Endothelial cell of umbilical vein (primary cell): ENCODE measurements at regions not wholly inside any gene's neighbourhood (a gene's known extent, or its start where the extent isn't known, plus 50 kb on each side); places are given as distances from the start of the nearest gene placed in this dataset.

Source experiments
- BruUV-seq: library from RNA; stranded (reverse); fragments of 400-500 nt; replicated peaks from 2 replicates; lab custom pipeline; 2021; lab: Mats Ljungman, UMichigan
- CTCF ChIA-PET: fragments of 300-600, 350-600 bp; sonication (Branson Sonifier 250); formaldehyde crosslinking; loops from one replicate; lab custom pipeline; 2021; ENCODE audit warnings: antibody characterized with exemption, inconsistent platforms; lab: Charles Lee
- POLR2A ChIA-PET: fragments of 300-600, 350-600 bp; sonication (Branson Sonifier 250); formaldehyde crosslinking; loops from one replicate; lab custom pipeline; 2021; ENCODE audit warnings: antibody characterized with exemption, inconsistent platforms; lab: Charles Lee
- DNase-seq: peaks from one replicate; pipeline ENCODE4 v3.0.0-alpha.2; 2011; ENCODE audit warnings: low read depth, low spot score
- FAIRE-seq: peaks from 2 replicates; lab custom pipeline; 2011; peaks lifted over from hg19 to GRCh38; lab: Jason Lieb, UNC
- H2AFZ ChIP-seq: 2 replicates; pipeline ENCODE4 v1.6.0; 2012; ENCODE audit warnings: low read depth, low read length, control low read depth, inconsistent platforms
- H3K27ac ChIP-seq: 2 replicates; pipeline ENCODE4 v1.5.1; 2011; ENCODE audit warnings: low read depth, mild to moderate bottlenecking, control low read depth, low read length, moderate library complexity; ENCODE audit not compliant: insufficient read depth
- H3K27me3 ChIP-seq, 2 experiments: 2 replicates each; pipeline versions ENCODE4 v1.6.0 to v1.6.1; 2011; ENCODE audit warnings: low read length in 2 of 2, mixed read lengths in 1 of 2; ENCODE audit not compliant: control insufficient read depth in 2 of 2, insufficient read depth in 2 of 2
- H3K36me3 ChIP-seq, 2 experiments: 2 replicates in 1 of 2; 3 replicates in 1 of 2; pipeline ENCODE4 v1.5.1; 2011; ENCODE audit warnings: low read length in 2 of 2, mild to moderate bottlenecking in 1 of 2, moderate library complexity in 1 of 2; ENCODE audit not compliant: control insufficient read depth in 2 of 2, insufficient read depth in 2 of 2; ENCODE audit errors: extremely low read depth in 1 of 2
- H3K4me1 ChIP-seq: 3 replicates; pipeline ENCODE4 v1.5.1; 2011; ENCODE audit warnings: mild to moderate bottlenecking, low read length; ENCODE audit not compliant: control insufficient read depth, insufficient read depth; ENCODE audit errors: extremely low read depth
- H3K4me2 ChIP-seq: 2 replicates; pipeline ENCODE4 v1.6.1; 2011; ENCODE audit warnings: low read length, control low read depth, mixed read lengths; ENCODE audit not compliant: insufficient read depth
- H3K4me3 ChIP-seq, 3 experiments: fragments of 200-600 bp in 1 of 3; sonication (generic), shearing (Covaris generic) in 1 of 3; replicated peaks in 1 of 3; 2 replicates each; pipeline ENCODE4 v1.5.1; 2011 to 2016; ENCODE audit warnings: control low read depth in 3 of 3, low read length in 3 of 3, mild to moderate bottlenecking in 2 of 3, inconsistent platforms in 1 of 3, low read depth in 1 of 3, moderate library complexity in 1 of 3; ENCODE audit not compliant: insufficient read depth in 1 of 3
- H3K79me2 ChIP-seq: 2 replicates; pipeline ENCODE4 v1.6.0; 2012; ENCODE audit warnings: low read length, inconsistent platforms; ENCODE audit not compliant: control insufficient read depth, insufficient read depth
- H3K9ac ChIP-seq: replicated peaks from 2 replicates; pipeline ENCODE3; 2011; ENCODE audit warnings: low read length, control low read depth; ENCODE audit not compliant: insufficient read depth; ENCODE audit errors: extremely low read depth
- H3K9me1 ChIP-seq: replicated peaks from 3 replicates; pipeline ENCODE4 v1.6.0; 2011; ENCODE audit warnings: mild to moderate bottlenecking, low read length; ENCODE audit not compliant: control insufficient read depth, insufficient read depth; ENCODE audit errors: extremely low read depth
- H3K9me3 ChIP-seq: replicated peaks from 2 replicates; pipeline ENCODE4 v1.5.1; 2012; ENCODE audit warnings: low read length, inconsistent platforms; ENCODE audit not compliant: control insufficient read depth, insufficient read depth
- H4K20me1 ChIP-seq: replicated peaks from 2 replicates; pipeline ENCODE3; 2011; ENCODE audit warnings: mild to moderate bottlenecking, low read length; ENCODE audit not compliant: control insufficient read depth, insufficient read depth; ENCODE audit errors: extremely low read depth
- EZH2 ChIP-seq: IDR thresholded peaks from 2 replicates; pipeline ENCODE4 v1.6.1; 2012; ENCODE audit warnings: borderline replicate concordance, low read depth, mild to moderate bottlenecking, moderate library complexity, low read length, inconsistent platforms; ENCODE audit not compliant: severe bottlenecking
- FOS ChIP-seq: IDR thresholded peaks from 2 replicates; pipeline ENCODE4 v1.6.1; 2011; ENCODE audit warnings: mild to moderate bottlenecking, low read length, moderate library complexity, borderline replicate concordance; ENCODE audit not compliant: insufficient read depth
- MYC ChIP-seq: IDR thresholded peaks from one replicate; pipeline ENCODE4 v1.6.1; 2011; ENCODE audit warnings: mild to moderate bottlenecking, low read depth, low read length
- POLR2AphosphoS5 ChIP-seq: IDR thresholded peaks from 2 replicates; pipeline ENCODE4 v1.6.1; 2012; ENCODE audit warnings: low read depth, mild to moderate bottlenecking, control low read depth, low read length, moderate library complexity; ENCODE audit not compliant: insufficient read depth
- dilution Hi-C: fragments of 300-500 bp; cut with MboI; formaldehyde crosslinking; loops from one replicate; pipeline ENCODE4 v1.15.0; 2019; ENCODE audit warnings: low sequenced_read_pairs; ENCODE audit not compliant: extremely low pct_ligation_motif_present
- intact Hi-C: fragments of 100-400 bp; cut with micrococcal nuclease; formaldehyde crosslinking; loops from one replicate; pipeline ENCODE4 v1.10.0; 2022
- TF ChIP-seq, protein P1 (sequence below), 2 donors: IDR thresholded peaks; 1 replicate in 1 of 2; 2 replicates in 1 of 2; pipeline ENCODE4 v1.5.1; 2011; ENCODE audit warnings: low read length in 2 of 2, mild to moderate bottlenecking in 2 of 2, moderate library complexity in 2 of 2, control low read depth in 1 of 2, inconsistent platforms in 1 of 2, low read depth in 1 of 2; ENCODE audit not compliant: insufficient read depth in 1 of 2; ENCODE audit errors: extremely low read depth in 1 of 2
- TF ChIP-seq, protein P2 (sequence below): IDR thresholded peaks from 2 replicates; pipeline ENCODE4 v1.6.1; 2011; ENCODE audit not compliant: insufficient read depth, insufficient read length

DNA sequence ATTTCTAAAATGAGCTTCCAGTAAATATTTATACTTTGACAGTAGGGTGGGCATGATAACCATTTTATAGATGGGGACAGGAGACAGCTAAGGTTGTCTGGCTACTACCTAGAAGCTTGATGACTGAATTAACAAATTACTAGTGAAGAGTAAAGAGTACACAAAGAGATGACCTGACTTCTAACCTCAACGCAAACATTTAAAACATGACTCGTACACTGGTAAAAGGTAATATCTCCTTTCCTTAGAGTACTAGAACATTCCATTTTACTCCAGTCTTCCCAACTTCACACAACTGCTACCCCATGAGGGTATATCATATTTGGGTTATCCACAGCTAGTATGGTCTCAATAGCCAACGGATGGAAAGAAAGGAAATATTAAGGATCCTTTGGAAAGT, 258.9 kb downstream of the FOXO1 start:
- H3K9me1 ChIP-seq: no peaks in the 10 kb centered on the region
- H3K27ac ChIP-seq: no peak overlapping the region
- no peak overlapping the region for H3K9ac ChIP-seq
- no peaks in the 10 kb centered on the region for H4K20me1 ChIP-seq
- no peak overlapping the region for H2AFZ ChIP-seq
- POLR2A ChIA-PET: no interaction called here
- TF ChIP-seq, protein P1, sequence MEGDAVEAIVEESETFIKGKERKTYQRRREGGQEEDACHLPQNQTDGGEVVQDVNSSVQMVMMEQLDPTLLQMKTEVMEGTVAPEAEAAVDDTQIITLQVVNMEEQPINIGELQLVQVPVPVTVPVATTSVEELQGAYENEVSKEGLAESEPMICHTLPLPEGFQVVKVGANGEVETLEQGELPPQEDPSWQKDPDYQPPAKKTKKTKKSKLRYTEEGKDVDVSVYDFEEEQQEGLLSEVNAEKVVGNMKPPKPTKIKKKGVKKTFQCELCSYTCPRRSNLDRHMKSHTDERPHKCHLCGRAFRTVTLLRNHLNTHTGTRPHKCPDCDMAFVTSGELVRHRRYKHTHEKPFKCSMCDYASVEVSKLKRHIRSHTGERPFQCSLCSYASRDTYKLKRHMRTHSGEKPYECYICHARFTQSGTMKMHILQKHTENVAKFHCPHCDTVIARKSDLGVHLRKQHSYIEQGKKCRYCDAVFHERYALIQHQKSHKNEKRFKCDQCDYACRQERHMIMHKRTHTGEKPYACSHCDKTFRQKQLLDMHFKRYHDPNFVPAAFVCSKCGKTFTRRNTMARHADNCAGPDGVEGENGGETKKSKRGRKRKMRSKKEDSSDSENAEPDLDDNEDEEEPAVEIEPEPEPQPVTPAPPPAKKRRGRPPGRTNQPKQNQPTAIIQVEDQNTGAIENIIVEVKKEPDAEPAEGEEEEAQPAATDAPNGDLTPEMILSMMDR (IDR thresholded peaks at IDR 0.05; ENCODE audit: extremely low read depth in 1 of 2, insufficient read depth in 1 of 2, low read depth in 1 of 2, low read length in 2 of 2): no peak
- TF ChIP-seq, protein P2, sequence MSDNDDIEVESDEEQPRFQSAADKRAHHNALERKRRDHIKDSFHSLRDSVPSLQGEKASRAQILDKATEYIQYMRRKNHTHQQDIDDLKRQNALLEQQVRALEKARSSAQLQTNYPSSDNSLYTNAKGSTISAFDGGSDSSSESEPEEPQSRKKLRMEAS: no peak
- TF ChIP-seq EZH2 (no peak), MYC (no peak), POLR2AphosphoS5 (no peak), FOS (no peak)
- H3K36me3 ChIP-seq: no peaks in the 10 kb centered on the region
- DNase-seq (no peak), FAIRE-seq (no peak)
- no peaks in the 10 kb centered on the region for H3K9me3 ChIP-seq
- dilution Hi-C loops (no loop called here), intact Hi-C loops (loop anchor here (10.0 kb wide), 1 partner anchor 533 kb away; no protein-coding TSS in a partner anchor)
- H3K79me2 ChIP-seq: no peaks in the 10 kb centered on the region
- no TSS peak for BruUV-seq
- H3K4me1 ChIP-seq: peaks cover 28% of the 10 kb centered on the region
- CTCF ChIA-PET: interaction anchor here (1.0 to 1.7 kb wide), 6 partner anchors 13 to 465 kb away, joined by 3 to 4 read pairs (median 3); no protein-coding TSS in a partner anchor
- no peak overlapping the region for H3K4me3 ChIP-seq
- H3K4me2 ChIP-seq: no peak overlapping the region
- no peaks in the 10 kb centered on the region for H3K27me3 ChIP-seq
